ENCODE measurements at regions not wholly inside any gene's neighbourhood (a gene's known extent, or its start where the extent isn't known, plus 50 kb on each side); places are given as distances from the start of the nearest gene placed in this dataset.

GRCh38 chr4:45006078-45006477, 279.7 kb upstream of the GNPDA2 start:
- TF ChIP-seq, protein P1, sequence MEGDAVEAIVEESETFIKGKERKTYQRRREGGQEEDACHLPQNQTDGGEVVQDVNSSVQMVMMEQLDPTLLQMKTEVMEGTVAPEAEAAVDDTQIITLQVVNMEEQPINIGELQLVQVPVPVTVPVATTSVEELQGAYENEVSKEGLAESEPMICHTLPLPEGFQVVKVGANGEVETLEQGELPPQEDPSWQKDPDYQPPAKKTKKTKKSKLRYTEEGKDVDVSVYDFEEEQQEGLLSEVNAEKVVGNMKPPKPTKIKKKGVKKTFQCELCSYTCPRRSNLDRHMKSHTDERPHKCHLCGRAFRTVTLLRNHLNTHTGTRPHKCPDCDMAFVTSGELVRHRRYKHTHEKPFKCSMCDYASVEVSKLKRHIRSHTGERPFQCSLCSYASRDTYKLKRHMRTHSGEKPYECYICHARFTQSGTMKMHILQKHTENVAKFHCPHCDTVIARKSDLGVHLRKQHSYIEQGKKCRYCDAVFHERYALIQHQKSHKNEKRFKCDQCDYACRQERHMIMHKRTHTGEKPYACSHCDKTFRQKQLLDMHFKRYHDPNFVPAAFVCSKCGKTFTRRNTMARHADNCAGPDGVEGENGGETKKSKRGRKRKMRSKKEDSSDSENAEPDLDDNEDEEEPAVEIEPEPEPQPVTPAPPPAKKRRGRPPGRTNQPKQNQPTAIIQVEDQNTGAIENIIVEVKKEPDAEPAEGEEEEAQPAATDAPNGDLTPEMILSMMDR (IDR thresholded peaks at IDR 0.05; ENCODE audit: insufficient read depth, low read depth, low read length) = no peak
- no peak for TF ChIP-seq EZH2 (IDR thresholded peaks at IDR 0.05; ENCODE audit: insufficient read depth, low read length)

Measured in astrocyte (in vitro differentiated cells and primary cell).